Sigmoid colon (tissue), 6 donors: ENCODE measurements at regions not wholly inside any gene's neighbourhood (a gene's known extent, or its start where the extent isn't known, plus 50 kb on each side); places are given as distances from the start of the nearest gene placed in this dataset.
A peak's percentile ranks its signal among the peaks of the same experiment; 100 is the strongest.

Experiments
- DNase-seq: peaks from one replicate; pipeline ENCODE4 v3.0.0-alpha.2; 2019
- H3K27ac ChIP-seq, 4 donors: fragments of 200-600 bp; sonication (generic); one replicate each; pipeline ENCODE4 v1.5.1; 2016 to 2019; ENCODE audit warnings: mild to moderate bottlenecking in 1 of 4
- H3K27me3 ChIP-seq, 3 donors: fragments of 200-600 bp; sonication (generic); one replicate each; pipeline ENCODE4 v1.5.1; 2019; ENCODE audit warnings: mild to moderate bottlenecking in 1 of 3
- H3K36me3 ChIP-seq, 4 donors: fragments of 200-600 bp; sonication (generic); one replicate each; pipeline ENCODE4 v1.5.1; 2016 to 2019
- H3K4me1 ChIP-seq, 4 donors: fragments of 200-600 bp; sonication (generic); one replicate each; pipeline ENCODE4 v1.5.1; 2017 to 2019
- H3K4me3 ChIP-seq, 4 donors: fragments of 200-600 bp; sonication (generic); one replicate each; pipeline ENCODE4 v1.5.1; 2017 to 2019; ENCODE audit warnings: mild to moderate bottlenecking in 2 of 4, moderate library complexity in 1 of 4
- H3K9me3 ChIP-seq, 4 donors: fragments of 200-600 bp in 3 of 4; sonication (generic) in 3 of 4; one replicate each; pipeline versions ENCODE4 v1.5.1 to v1.6.1; 2013 to 2019
- CTCF ChIP-seq, 4 experiments: fragments of 450-650 bp in 3 of 4; fragments of 200-600 bp in 1 of 4; IDR thresholded peaks; one replicate each; pipeline ENCODE4 v1.5.1; 2016 to 2019; ENCODE audit warnings: antibody characterized with exemption in 4 of 4, mild to moderate bottlenecking in 3 of 4, moderate library complexity in 2 of 4
- EP300 ChIP-seq, 4 donors: sonication (generic); formaldehyde crosslinking; IDR thresholded peaks; one replicate each; pipeline ENCODE4 v1.6.1; 2017; ENCODE audit warnings: antibody characterized with exemption in 4 of 4
- POLR2A ChIP-seq, 2 donors: fragments of 450-650 bp; IDR thresholded peaks; one replicate each; pipeline ENCODE4 v1.6.1; 2016; ENCODE audit warnings: antibody characterized with exemption in 2 of 2, mild to moderate bottlenecking in 2 of 2, moderate library complexity in 2 of 2
- POLR2AphosphoS5 ChIP-seq, 4 donors: sonication (generic); formaldehyde crosslinking; IDR thresholded peaks; one replicate each; pipeline ENCODE4 v1.6.1; 2017; ENCODE audit warnings: antibody characterized with exemption in 4 of 4
- WGBS, 2 donors: extraction: QIAGEN DNeasy Blood & Tissue Kit; methylation state at CpG; one replicate each; pipeline ENCODE4 v1.1.7; 2013; 5-methylcytosine and 5-hydroxymethylcytosine counted together
- intact Hi-C: fragments of 100-400 bp; cut with DNase I; formaldehyde crosslinking; loops from one replicate; pipeline ENCODE4 v1.15.1; 2023
- donor health status: healthy with polysubstance abuse.
- donor health status: healthy.

GRCh38 chr16:85173981-85174751 is 61.9 kb upstream of the CIBAR2 start:
- TF ChIP-seq CTCF (IDR thresholded peaks at IDR 0.05), result no peak
- TF ChIP-seq POLR2A (IDR thresholded peaks at IDR 0.05), result no peak
- no peak for TF ChIP-seq EP300 (IDR thresholded peaks at IDR 0.05)
- TF ChIP-seq POLR2AphosphoS5 (IDR thresholded peaks at IDR 0.05), result peak in 2 of 4 donors; percentile 39 to 40
- Histone ChIP-seq H3K27me3 (no peaks in the 10 kb centered on the region), H3K27ac (peak overlapping the region; percentile 9 to 69 (median 67)), H3K4me3 (peak overlapping the region in 1 of 4 donors; percentile 4), H3K9me3 (no peaks in the 10 kb centered on the region), H3K36me3 (no peaks in the 10 kb centered on the region), H3K4me1 (peaks cover 0 to 81% (median 74%) of the 10 kb centered on the region in 4 donors)
- WGBS, 2 donors, result 36 to 70% methylated on average over 16 of the region's 16 CpGs
- DNase-seq, result peak; percentile 82
- intact Hi-C loops, result no loop called here

GRCh38 chr16:85174871-85175723 is 62.8 kb upstream of the CIBAR2 start:
- Histone ChIP-seq H3K9me3 (no peaks in the 10 kb centered on the region), H3K27ac (peak overlapping the region in 3 of 4 donors; percentile 66 to 69 (median 68)), H3K4me3 (no peak overlapping the region), H3K36me3 (no peaks in the 10 kb centered on the region), H3K27me3 (no peaks in the 10 kb centered on the region), H3K4me1 (peaks cover 0 to 78% (median 67%) of the 10 kb centered on the region in 4 donors)
- 67 to 78% methylated on average over 26 of the region's 26 CpGs for WGBS, 2 donors
- no peak for DNase-seq
- TF ChIP-seq CTCF (IDR thresholded peaks at IDR 0.05) (no peak), POLR2AphosphoS5 (IDR thresholded peaks at IDR 0.05) (no peak), POLR2A (IDR thresholded peaks at IDR 0.05) (no peak), EP300 (IDR thresholded peaks at IDR 0.05) (no peak)
- intact Hi-C loops, result no loop called here

- Histone ChIP-seq H3K36me3 (no peaks in the 10 kb centered on the region), H3K4me1 (peaks cover 0 to 71% (median 60%) of the 10 kb centered on the region in 4 donors)
- intact Hi-C loops, result no loop called here
Observed at GRCh38 chr16:85175724-85176233, 63.5 kb upstream of the CIBAR2 start.

More at GRCh38 chr16:85175724-85176233, 63.5 kb upstream of the CIBAR2 start:
- TF ChIP-seq EP300 (IDR thresholded peaks at IDR 0.05) (no peak), POLR2AphosphoS5 (IDR thresholded peaks at IDR 0.05) (no peak), POLR2A (IDR thresholded peaks at IDR 0.05) (no peak), CTCF (IDR thresholded peaks at IDR 0.05) (no peak)
- H3K9me3 ChIP-seq, result no peaks in the 10 kb centered on the region
- H3K27me3 ChIP-seq, result no peaks in the 10 kb centered on the region
- 61 to 83% methylated on average over 10 of the region's 10 CpGs for WGBS, 2 donors
- no peak for DNase-seq
- peak overlapping the region in 2 of 4 donors; percentile 66 to 68 for H3K27ac ChIP-seq
- H3K4me3 ChIP-seq, result no peak overlapping the region
